ENCODE measurements at regions not wholly inside any gene's neighbourhood (a gene's known extent, or its start where the extent isn't known, plus 50 kb on each side); places are given as distances from the start of the nearest gene placed in this dataset.

DNA sequence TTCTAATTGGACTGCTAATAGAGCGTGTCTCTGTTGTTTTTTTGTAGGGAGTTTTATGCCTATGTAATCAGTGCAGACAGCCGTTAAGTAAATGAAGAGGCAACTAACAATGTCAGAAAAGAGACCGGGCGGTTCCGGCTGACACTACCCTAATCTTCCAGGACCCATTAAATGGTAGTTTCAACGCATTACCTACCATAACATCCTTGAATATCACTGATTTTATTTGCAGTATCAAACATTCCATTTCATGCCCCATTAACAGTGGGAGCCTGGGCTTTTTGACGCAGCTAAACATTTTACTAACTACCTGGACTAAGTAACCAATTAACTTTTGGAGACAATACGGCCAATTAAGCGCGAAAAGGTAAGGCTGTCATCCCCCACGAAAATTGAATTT is 832.9 kb upstream of the NR2F2 start:
- no peak overlapping the region for H3K4me3 ChIP-seq (ENCODE audit: low read depth, low read length)
- no peak for TF ChIP-seq CTCF (IDR thresholded peaks at IDR 0.05; ENCODE audit: low read depth, low read length)

- H3K4me3 ChIP-seq (ENCODE audit: low read depth, low read length) = no peak overlapping the region
- no peak for TF ChIP-seq CTCF (IDR thresholded peaks at IDR 0.05; ENCODE audit: low read depth, low read length)
Measured at GRCh38 chr15:95498961-95499360, 831.5 kb upstream of the NR2F2 start.

GRCh38 chr15:95499397-95499796 is 831.1 kb upstream of the NR2F2 start:
- no peak for TF ChIP-seq CTCF (IDR thresholded peaks at IDR 0.05; ENCODE audit: low read depth, low read length)
- H3K4me3 ChIP-seq (ENCODE audit: low read depth, low read length) = no peak overlapping the region

DNA sequence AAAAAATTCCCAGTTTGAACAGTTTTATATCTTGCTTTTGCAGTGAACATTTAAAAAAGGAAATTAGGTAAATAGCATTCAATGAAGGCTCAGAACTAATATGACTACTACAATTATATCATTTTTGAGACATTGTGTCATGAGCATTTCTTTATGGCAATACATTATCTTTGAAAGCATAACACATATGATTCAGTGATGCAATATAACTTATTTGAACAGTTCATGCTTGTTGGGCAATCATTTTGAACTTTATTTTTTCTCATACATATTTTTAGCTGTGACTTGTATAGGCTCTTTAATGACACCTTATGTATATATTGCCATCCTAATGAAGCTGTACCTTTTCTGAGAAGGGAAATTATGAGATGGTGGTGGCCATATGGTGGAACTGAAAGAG is 828.6 kb upstream of the NR2F2 start:
- no peak for TF ChIP-seq CTCF (IDR thresholded peaks at IDR 0.05; ENCODE audit: low read depth, low read length)
- H3K4me3 ChIP-seq (ENCODE audit: low read depth, low read length) = no peak overlapping the region

DNA sequence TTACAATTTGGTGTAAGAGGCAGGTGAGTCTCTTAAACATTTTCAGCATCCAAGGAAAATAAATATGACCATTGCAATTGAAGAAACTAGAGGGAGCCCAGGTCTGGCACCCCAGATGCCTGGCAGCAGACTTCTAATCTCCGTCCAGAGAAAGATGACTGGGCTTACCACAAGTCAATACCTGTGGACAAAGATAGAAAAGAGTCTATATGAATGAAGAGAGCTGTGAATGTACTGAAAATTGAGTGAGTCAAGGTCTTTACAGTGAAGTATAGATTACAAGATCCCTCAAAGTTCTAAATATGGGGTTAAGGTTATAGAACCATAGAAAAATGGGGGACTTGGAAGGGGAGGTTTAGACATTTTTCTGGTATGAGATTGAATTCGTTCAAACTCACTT is 827.4 kb upstream of the NR2F2 start:
- no peak for TF ChIP-seq CTCF (IDR thresholded peaks at IDR 0.05; ENCODE audit: low read depth, low read length)
- no peak overlapping the region for H3K4me3 ChIP-seq (ENCODE audit: low read depth, low read length)

GRCh38 chr15:95503640-95504225 is 826.8 kb upstream of the NR2F2 start:
- H3K4me3 ChIP-seq (ENCODE audit: low read depth, low read length) = no peak overlapping the region
- TF ChIP-seq CTCF (IDR thresholded peaks at IDR 0.05; ENCODE audit: low read depth, low read length) = no peak

DNA sequence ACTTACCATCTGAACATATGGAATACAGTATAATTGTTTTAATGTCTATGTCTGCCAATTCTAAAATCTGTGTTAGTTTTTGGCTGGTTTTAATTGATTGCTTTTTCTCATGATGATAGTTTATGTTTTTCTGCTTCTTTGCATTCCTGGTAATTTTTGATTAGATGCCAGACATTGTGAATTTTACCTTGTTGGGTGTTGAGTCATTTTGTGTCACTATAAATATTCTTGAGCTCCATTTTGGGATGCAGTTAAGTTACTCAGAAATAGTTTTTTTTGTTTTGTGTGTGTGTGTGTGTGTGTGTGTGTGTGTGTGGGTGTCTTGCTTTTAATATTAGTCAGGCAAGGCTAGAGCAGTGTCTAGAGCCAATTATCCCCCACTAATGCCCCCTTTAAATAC is 818.8 kb upstream of the NR2F2 start:
- TF ChIP-seq CTCF (IDR thresholded peaks at IDR 0.05; ENCODE audit: low read depth, low read length) = no peak
- H3K4me3 ChIP-seq (ENCODE audit: low read depth, low read length) = no peak overlapping the region
